GM23338 (cell line): ENCODE measurements at regions not wholly inside any gene's neighbourhood (a gene's known extent, or its start where the extent isn't known, plus 50 kb on each side); places are given as distances from the start of the nearest gene placed in this dataset.

Experiments used
- ATAC-seq: fragments of 200-7000 bp; cut with Tn5 transposase; 3 replicates; pipeline ENCODE4 v1.9.1; 2020
- DNase-seq: peaks from one replicate; pipeline ENCODE4 v3.0.0-alpha.2; 2015; ENCODE audit warnings: low spot score
- H2AFZ ChIP-seq: fragments of 200-600 bp; sonication (generic); 2 replicates; pipeline ENCODE4 v1.8.0; 2016; ENCODE audit warnings: antibody characterized with exemption, mild to moderate bottlenecking, moderate library complexity
- H3F3A ChIP-seq: fragments of 200-600 bp; sonication (generic); replicated peaks from 2 replicates; pipeline ENCODE4 v1.8.0; 2017; ENCODE audit warnings: antibody characterized with exemption, mixed run types, low read depth
- H3K27ac ChIP-seq: fragments of 200-600 bp; sonication (generic); 2 replicates; pipeline ENCODE4 v1.6.1; 2016; ENCODE audit warnings: low read depth
- H3K27me3 ChIP-seq: fragments of 200-600 bp; sonication (generic); 2 replicates; pipeline ENCODE4 v1.8.0; 2016; ENCODE audit warnings: mild to moderate bottlenecking, mixed run types, moderate library complexity; ENCODE audit not compliant: insufficient read depth
- H3K36me3 ChIP-seq: fragments of 200-600 bp; sonication (generic); 2 replicates; pipeline ENCODE4 v1.8.0; 2016; ENCODE audit warnings: mild to moderate bottlenecking; ENCODE audit not compliant: insufficient read depth
- H3K4me1 ChIP-seq: fragments of 200-600 bp; sonication (generic); 2 replicates; pipeline ENCODE4 v1.8.0; 2016; ENCODE audit warnings: mild to moderate bottlenecking, moderate library complexity; ENCODE audit not compliant: insufficient read depth
- H3K4me2 ChIP-seq: fragments of 200-600 bp; sonication (generic); 2 replicates; pipeline ENCODE4 v1.7.1; 2017; ENCODE audit warnings: mixed run types
- H3K4me3 ChIP-seq: fragments of 200-600 bp; sonication (generic); 2 replicates; pipeline ENCODE4 v1.6.1; 2016; ENCODE audit warnings: mixed run types
- H3K79me2 ChIP-seq: fragments of 200-600 bp; sonication (generic); replicated peaks from 2 replicates; pipeline ENCODE4 v1.8.0; 2017; ENCODE audit warnings: mild to moderate bottlenecking; ENCODE audit not compliant: insufficient read depth
- H3K9me2 ChIP-seq: fragments of 200-600 bp; sonication (generic); 2 replicates; pipeline ENCODE4 v1.8.0; 2017; ENCODE audit not compliant: insufficient read depth
- H4K20me1 ChIP-seq: fragments of 200-600 bp; sonication (generic); replicated peaks from 2 replicates; pipeline ENCODE4 v1.8.0; 2017; ENCODE audit warnings: mild to moderate bottlenecking; ENCODE audit not compliant: insufficient read depth
- H3K27ac Mint-ChIP-seq: 2 replicates; pipeline ENCODE4 v1.8.0; 2020; ENCODE audit warnings: inconsistent platforms, mild to moderate bottlenecking, moderate library complexity, mixed read lengths
- H3K27me3 Mint-ChIP-seq: 3 replicates; pipeline ENCODE4 v1.8.0; 2022; ENCODE audit warnings: low read depth, mild to moderate bottlenecking, moderate library complexity, mixed read lengths, inconsistent platforms; ENCODE audit not compliant: insufficient read depth, poor library complexity
- H3K36me3 Mint-ChIP-seq: 3 replicates; pipeline ENCODE4 v1.8.0; 2021; ENCODE audit warnings: low read depth, mild to moderate bottlenecking, inconsistent platforms, moderate library complexity, mixed read lengths
- H3K4me1 Mint-ChIP-seq: 3 replicates; pipeline ENCODE4 v1.8.0; 2020; ENCODE audit warnings: mild to moderate bottlenecking, inconsistent platforms, mixed read lengths
- H3K4me3 Mint-ChIP-seq: 3 replicates; pipeline ENCODE4 v1.8.0; 2021; ENCODE audit warnings: moderate library complexity, mild to moderate bottlenecking, inconsistent platforms, mixed read lengths
- H3K9me3 Mint-ChIP-seq: 3 replicates; pipeline ENCODE4 v1.8.0; 2020; ENCODE audit warnings: moderate library complexity, mild to moderate bottlenecking, inconsistent platforms, mixed read lengths
- CREB1 ChIP-seq: fragments of 250-450 bp; sonication (Bioruptor Pico); IDR thresholded peaks from 2 replicates; pipeline ENCODE4 v1.5.0; 2020; ENCODE audit warnings: low read depth, mild to moderate bottlenecking, moderate library complexity
- ETS1 ChIP-seq: IDR thresholded peaks from 2 replicates; pipeline ENCODE4 v1.6.1; 2016; ENCODE audit warnings: antibody characterized with exemption
- EZH2 ChIP-seq: fragments of 200-600 bp; sonication (generic); IDR thresholded peaks from one replicate; pipeline ENCODE4 v1.8.0; 2017; ENCODE audit warnings: antibody characterized with exemption, mild to moderate bottlenecking, low read depth; ENCODE audit not compliant: unreplicated experiment
- EZH2phosphoT487 ChIP-seq: fragments of 200-600 bp; sonication (generic); IDR thresholded peaks from one replicate; pipeline ENCODE4 v1.8.1; 2018; ENCODE audit warnings: antibody characterized with exemption; ENCODE audit not compliant: unreplicated experiment
- JUNB ChIP-seq: IDR thresholded peaks from one replicate; pipeline ENCODE4 v1.6.1; 2016; ENCODE audit warnings: antibody characterized with exemption; ENCODE audit not compliant: unreplicated experiment
- NANOG ChIP-seq: IDR thresholded peaks from 2 replicates; pipeline ENCODE4 v1.6.1; 2016; ENCODE audit warnings: antibody characterized with exemption, borderline replicate concordance
- POLR2AphosphoS5 ChIP-seq: IDR thresholded peaks from 2 replicates; pipeline ENCODE4 v1.6.1; 2016; ENCODE audit warnings: antibody characterized with exemption, low read depth
- STAT1 ChIP-seq: IDR thresholded peaks from one replicate; pipeline ENCODE4 v1.6.1; 2016; ENCODE audit warnings: antibody characterized with exemption; ENCODE audit not compliant: unreplicated experiment
- TF ChIP-seq, protein P1 (sequence below): IDR thresholded peaks from one replicate; pipeline ENCODE4 v1.6.1; 2018; ENCODE audit warnings: antibody characterized with exemption; ENCODE audit not compliant: unreplicated experiment
- TF ChIP-seq, protein P2 (sequence below): fragments of 250-450 bp; sonication (Bioruptor Pico); IDR thresholded peaks from 2 replicates; pipeline ENCODE4 v1.5.0; 2020; ENCODE audit warnings: mild to moderate bottlenecking, moderate library complexity
- TF ChIP-seq, protein P3 (sequence below), 2 experiments: fragments of 200-600 bp in 1 of 2; sonication (generic) in 1 of 2; conservative IDR thresholded peaks; 2 replicates each; pipeline versions ENCODE4 v1.5.1 to v1.6.1; 2016 to 2017; ENCODE audit warnings: antibody characterized with exemption in 2 of 2, low read depth in 2 of 2, mild to moderate bottlenecking in 2 of 2, moderate library complexity in 1 of 2

- no peaks in the 10 kb centered on the region for H3K9me2 ChIP-seq
- Mint-ChIP-seq H3K9me3 (no peaks in the 10 kb centered on the region; the same call in 2 of the 3 replicates), H3K36me3 (no peaks in the 10 kb centered on the region), H3K27me3 (peaks cover 3% of the 10 kb centered on the region), H3K4me3 (no peak overlapping the region), H3K4me1 (peaks cover 19% of the 10 kb centered on the region), H3K27ac (no peak overlapping the region)
- H4K20me1 ChIP-seq = no peaks in the 10 kb centered on the region
- H3K36me3 ChIP-seq = no peaks in the 10 kb centered on the region
- H3K4me3 ChIP-seq = no peak overlapping the region
- H3K4me1 ChIP-seq = 0 out of 2 replicates have a peak, but pooled peaks cover 9% of the 10 kb centered on the region
- no peak for ATAC-seq
- H3F3A ChIP-seq = no peaks in the 10 kb centered on the region
- TF ChIP-seq, protein P1, sequence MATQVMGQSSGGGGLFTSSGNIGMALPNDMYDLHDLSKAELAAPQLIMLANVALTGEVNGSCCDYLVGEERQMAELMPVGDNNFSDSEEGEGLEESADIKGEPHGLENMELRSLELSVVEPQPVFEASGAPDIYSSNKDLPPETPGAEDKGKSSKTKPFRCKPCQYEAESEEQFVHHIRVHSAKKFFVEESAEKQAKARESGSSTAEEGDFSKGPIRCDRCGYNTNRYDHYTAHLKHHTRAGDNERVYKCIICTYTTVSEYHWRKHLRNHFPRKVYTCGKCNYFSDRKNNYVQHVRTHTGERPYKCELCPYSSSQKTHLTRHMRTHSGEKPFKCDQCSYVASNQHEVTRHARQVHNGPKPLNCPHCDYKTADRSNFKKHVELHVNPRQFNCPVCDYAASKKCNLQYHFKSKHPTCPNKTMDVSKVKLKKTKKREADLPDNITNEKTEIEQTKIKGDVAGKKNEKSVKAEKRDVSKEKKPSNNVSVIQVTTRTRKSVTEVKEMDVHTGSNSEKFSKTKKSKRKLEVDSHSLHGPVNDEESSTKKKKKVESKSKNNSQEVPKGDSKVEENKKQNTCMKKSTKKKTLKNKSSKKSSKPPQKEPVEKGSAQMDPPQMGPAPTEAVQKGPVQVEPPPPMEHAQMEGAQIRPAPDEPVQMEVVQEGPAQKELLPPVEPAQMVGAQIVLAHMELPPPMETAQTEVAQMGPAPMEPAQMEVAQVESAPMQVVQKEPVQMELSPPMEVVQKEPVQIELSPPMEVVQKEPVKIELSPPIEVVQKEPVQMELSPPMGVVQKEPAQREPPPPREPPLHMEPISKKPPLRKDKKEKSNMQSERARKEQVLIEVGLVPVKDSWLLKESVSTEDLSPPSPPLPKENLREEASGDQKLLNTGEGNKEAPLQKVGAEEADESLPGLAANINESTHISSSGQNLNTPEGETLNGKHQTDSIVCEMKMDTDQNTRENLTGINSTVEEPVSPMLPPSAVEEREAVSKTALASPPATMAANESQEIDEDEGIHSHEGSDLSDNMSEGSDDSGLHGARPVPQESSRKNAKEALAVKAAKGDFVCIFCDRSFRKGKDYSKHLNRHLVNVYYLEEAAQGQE = no peak
- TF ChIP-seq NANOG = no peak
- no peak for TF ChIP-seq JUNB
- no peak for TF ChIP-seq EZH2phosphoT487
- TF ChIP-seq STAT1 = no peak
- TF ChIP-seq, protein P2, sequence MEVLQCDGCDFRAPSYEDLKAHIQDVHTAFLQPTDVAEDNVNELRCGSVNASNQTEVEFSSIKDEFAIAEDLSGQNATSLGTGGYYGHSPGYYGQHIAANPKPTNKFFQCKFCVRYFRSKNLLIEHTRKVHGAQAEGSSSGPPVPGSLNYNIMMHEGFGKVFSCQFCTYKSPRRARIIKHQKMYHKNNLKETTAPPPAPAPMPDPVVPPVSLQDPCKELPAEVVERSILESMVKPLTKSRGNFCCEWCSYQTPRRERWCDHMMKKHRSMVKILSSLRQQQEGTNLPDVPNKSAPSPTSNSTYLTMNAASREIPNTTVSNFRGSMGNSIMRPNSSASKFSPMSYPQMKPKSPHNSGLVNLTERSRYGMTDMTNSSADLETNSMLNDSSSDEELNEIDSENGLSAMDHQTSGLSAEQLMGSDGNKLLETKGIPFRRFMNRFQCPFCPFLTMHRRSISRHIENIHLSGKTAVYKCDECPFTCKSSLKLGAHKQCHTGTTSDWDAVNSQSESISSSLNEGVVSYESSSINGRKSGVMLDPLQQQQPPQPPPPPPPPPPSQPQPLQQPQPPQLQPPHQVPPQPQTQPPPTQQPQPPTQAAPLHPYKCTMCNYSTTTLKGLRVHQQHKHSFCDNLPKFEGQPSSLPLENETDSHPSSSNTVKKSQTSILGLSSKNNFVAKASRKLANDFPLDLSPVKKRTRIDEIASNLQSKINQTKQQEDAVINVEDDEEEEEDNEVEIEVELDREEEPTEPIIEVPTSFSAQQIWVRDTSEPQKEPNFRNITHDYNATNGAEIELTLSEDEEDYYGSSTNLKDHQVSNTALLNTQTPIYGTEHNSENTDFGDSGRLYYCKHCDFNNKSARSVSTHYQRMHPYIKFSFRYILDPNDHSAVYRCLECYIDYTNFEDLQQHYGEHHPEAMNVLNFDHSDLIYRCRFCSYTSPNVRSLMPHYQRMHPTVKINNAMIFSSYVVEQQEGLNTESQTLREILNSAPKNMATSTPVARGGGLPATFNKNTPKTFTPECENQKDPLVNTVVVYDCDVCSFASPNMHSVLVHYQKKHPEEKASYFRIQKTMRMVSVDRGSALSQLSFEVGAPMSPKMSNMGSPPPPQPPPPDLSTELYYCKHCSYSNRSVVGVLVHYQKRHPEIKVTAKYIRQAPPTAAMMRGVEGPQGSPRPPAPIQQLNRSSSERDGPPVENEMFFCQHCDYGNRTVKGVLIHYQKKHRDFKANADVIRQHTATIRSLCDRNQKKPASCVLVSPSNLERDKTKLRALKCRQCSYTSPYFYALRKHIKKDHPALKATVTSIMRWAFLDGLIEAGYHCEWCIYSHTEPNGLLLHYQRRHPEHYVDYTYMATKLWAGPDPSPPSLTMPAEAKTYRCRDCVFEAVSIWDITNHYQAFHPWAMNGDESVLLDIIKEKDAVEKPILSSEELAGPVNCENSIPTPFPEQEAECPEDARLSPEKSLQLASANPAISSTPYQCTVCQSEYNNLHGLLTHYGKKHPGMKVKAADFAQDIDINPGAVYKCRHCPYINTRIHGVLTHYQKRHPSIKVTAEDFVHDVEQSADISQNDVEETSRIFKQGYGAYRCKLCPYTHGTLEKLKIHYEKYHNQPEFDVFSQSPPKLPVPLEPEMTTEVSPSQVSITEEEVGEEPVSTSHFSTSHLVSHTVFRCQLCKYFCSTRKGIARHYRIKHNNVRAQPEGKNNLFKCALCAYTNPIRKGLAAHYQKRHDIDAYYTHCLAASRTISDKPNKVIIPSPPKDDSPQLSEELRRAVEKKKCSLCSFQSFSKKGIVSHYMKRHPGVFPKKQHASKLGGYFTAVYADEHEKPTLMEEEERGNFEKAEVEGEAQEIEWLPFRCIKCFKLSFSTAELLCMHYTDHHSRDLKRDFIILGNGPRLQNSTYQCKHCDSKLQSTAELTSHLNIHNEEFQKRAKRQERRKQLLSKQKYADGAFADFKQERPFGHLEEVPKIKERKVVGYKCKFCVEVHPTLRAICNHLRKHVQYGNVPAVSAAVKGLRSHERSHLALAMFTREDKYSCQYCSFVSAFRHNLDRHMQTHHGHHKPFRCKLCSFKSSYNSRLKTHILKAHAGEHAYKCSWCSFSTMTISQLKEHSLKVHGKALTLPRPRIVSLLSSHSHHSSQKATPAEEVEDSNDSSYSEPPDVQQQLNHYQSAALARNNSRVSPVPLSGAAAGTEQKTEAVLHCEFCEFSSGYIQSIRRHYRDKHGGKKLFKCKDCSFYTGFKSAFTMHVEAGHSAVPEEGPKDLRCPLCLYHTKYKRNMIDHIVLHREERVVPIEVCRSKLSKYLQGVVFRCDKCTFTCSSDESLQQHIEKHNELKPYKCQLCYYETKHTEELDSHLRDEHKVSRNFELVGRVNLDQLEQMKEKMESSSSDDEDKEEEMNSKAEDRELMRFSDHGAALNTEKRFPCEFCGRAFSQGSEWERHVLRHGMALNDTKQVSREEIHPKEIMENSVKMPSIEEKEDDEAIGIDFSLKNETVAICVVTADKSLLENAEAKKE (CRISPR knock-in tag) = no peak
- TF ChIP-seq, protein P3, sequence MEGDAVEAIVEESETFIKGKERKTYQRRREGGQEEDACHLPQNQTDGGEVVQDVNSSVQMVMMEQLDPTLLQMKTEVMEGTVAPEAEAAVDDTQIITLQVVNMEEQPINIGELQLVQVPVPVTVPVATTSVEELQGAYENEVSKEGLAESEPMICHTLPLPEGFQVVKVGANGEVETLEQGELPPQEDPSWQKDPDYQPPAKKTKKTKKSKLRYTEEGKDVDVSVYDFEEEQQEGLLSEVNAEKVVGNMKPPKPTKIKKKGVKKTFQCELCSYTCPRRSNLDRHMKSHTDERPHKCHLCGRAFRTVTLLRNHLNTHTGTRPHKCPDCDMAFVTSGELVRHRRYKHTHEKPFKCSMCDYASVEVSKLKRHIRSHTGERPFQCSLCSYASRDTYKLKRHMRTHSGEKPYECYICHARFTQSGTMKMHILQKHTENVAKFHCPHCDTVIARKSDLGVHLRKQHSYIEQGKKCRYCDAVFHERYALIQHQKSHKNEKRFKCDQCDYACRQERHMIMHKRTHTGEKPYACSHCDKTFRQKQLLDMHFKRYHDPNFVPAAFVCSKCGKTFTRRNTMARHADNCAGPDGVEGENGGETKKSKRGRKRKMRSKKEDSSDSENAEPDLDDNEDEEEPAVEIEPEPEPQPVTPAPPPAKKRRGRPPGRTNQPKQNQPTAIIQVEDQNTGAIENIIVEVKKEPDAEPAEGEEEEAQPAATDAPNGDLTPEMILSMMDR (conservative IDR thresholded peaks at IDR 0.05; ENCODE audit: low read depth in 2 of 2) = no peak
- TF ChIP-seq POLR2AphosphoS5 = no peak
- TF ChIP-seq CREB1 (CRISPR knock-in tag) = no peak
- TF ChIP-seq ETS1 = no peak
- TF ChIP-seq EZH2 = no peak
- DNase-seq = no peak
- no peak overlapping the region for H3K27ac ChIP-seq
- H3K27me3 ChIP-seq = no peaks in the 10 kb centered on the region
- no peak overlapping the region for H3K4me2 ChIP-seq
- H2AFZ ChIP-seq = 0 out of 2 replicates have a peak overlapping the region, but pooled peaks have one; percentile 16
- H3K79me2 ChIP-seq = no peaks in the 10 kb centered on the region
Measured at GRCh38 chr2:7726989-7727388, 809.8 kb downstream of the RNF144A start.
